Fibroblast of pulmonary artery (primary cell): ENCODE measurements at regions not wholly inside any gene's neighbourhood (a gene's known extent, or its start where the extent isn't known, plus 50 kb on each side); places are given as distances from the start of the nearest gene placed in this dataset.

ENCODE experiments used
- DNase-seq: peaks from one replicate; pipeline ENCODE4 v3.0.0-alpha.2; 2010; ENCODE audit warnings: low read depth
- H3K4me3 ChIP-seq: replicated peaks from 2 replicates; pipeline ENCODE4 v1.5.1; 2011; ENCODE audit warnings: low read depth, mild to moderate bottlenecking, control low read depth, low read length, moderate library complexity
- TF ChIP-seq, protein P1 (sequence below): IDR thresholded peaks from 2 replicates; pipeline ENCODE4 v1.5.1; 2011; ENCODE audit warnings: mild to moderate bottlenecking, control low read depth, low read length, inconsistent platforms; ENCODE audit errors: missing control alignments

DNA sequence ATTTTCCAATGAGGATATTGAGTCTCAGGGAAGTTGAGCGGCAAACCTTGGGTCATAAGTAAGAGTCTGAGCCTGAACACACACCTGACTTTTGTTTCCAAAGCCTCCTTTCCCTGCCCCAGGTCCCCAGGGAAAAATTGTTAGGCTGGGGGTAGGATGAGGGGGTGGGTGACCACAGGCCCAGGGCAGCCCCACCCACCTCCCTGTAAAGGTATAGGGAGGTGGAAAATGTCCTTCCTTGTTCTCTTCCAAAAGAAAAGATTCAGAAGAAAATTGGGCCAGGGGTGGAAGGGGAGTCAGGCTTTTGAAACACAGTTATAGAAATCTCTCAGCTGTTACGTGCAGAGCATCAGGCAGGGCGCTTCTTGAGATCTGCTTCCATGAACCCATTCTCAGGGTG, 129.7 kb upstream of the NGF start:
- H3K4me3 ChIP-seq: no peak overlapping the region
- TF ChIP-seq, protein P1, sequence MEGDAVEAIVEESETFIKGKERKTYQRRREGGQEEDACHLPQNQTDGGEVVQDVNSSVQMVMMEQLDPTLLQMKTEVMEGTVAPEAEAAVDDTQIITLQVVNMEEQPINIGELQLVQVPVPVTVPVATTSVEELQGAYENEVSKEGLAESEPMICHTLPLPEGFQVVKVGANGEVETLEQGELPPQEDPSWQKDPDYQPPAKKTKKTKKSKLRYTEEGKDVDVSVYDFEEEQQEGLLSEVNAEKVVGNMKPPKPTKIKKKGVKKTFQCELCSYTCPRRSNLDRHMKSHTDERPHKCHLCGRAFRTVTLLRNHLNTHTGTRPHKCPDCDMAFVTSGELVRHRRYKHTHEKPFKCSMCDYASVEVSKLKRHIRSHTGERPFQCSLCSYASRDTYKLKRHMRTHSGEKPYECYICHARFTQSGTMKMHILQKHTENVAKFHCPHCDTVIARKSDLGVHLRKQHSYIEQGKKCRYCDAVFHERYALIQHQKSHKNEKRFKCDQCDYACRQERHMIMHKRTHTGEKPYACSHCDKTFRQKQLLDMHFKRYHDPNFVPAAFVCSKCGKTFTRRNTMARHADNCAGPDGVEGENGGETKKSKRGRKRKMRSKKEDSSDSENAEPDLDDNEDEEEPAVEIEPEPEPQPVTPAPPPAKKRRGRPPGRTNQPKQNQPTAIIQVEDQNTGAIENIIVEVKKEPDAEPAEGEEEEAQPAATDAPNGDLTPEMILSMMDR: no peak
- no peak for DNase-seq

DNA sequence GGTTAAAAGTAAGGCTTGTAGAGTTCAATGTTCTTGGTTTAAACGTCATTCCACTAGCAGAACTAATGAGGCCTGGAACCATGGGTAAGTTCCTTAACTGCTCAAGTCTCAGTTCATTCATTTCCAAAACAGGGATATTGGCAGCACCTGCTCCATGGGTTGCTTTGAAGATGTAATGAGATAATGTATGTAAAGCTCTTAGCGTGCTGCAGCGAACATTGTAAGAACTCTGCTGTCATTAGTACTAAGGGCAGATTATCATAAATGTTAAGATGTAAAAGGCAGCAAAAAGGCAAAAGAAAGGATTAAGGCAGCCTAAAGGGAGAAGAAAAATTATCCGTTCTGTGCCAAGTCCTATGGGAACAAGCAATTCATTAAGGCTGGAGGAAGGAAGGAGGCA, 129.1 kb upstream of the NGF start:
- no peak overlapping the region for H3K4me3 ChIP-seq
- TF ChIP-seq, protein P1: no peak
- no peak for DNase-seq

DNA sequence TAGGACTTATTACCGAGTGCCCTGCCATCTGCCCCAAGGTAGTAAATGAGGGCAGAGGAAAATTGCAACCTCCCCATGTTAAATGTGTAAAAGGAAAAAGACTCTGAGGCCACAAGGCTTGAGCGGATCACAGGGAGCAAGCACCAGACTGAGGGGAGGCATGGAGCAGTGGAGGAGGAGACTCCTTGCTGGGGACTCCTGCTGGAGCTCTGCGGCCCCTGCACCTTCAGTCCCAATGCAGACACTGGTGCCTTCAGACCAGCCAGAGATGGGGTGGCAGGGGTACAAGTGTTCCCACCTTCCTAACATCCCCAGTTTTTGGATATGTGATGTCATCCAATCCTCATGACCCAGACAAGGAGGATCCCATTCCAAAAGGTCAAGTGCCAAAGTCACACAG, 128.4 kb upstream of the NGF start:
- no peak for DNase-seq
- H3K4me3 ChIP-seq: no peak overlapping the region
- TF ChIP-seq, protein P1: peak; percentile 19

DNA sequence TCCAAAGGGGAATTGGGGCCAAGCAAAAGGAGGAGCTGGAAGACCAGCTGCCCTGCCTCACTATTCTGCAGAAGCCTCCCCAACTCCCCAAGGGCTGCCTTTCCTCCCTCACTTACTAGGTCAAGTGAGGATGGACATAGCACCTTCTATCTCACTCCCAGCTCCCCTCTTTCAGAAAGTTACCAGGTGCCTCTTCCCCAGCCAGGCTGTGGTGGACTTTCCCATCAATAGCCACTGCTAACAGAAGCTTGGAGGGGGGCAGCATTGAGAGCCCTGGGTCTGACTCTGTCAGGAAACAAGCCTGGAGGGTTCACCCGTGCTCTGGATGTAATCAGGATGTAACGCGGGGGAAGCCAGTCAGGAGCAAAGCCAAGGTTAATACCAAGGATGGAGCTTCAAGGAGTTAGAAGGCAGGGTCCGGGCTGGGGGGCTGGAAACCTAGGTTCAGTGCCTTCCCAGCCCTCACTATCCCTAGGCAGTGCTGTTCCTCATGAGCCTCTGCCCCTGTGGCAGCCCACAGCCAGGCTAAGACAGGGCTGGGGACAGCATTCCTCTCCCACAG, 127.8 kb upstream of the NGF start:
- DNase-seq: no peak
- TF ChIP-seq, protein P1: no peak
- H3K4me3 ChIP-seq: no peak overlapping the region

- TF ChIP-seq, protein P1: no peak
- no peak overlapping the region for H3K4me3 ChIP-seq
- DNase-seq: no peak
Measured at GRCh38 chr1:115463347-115463746, 125.3 kb upstream of the NGF start.

- TF ChIP-seq, protein P1: no peak
- no peak for DNase-seq
Measured at GRCh38 chr1:115462566-115463076, 124.6 kb upstream of the NGF start.

GRCh38 chr1:115461526-115461925, 123.5 kb upstream of the NGF start:
- TF ChIP-seq, protein P1: no peak
- DNase-seq: no peak
- no peak overlapping the region for H3K4me3 ChIP-seq

More at GRCh38 chr1:115462566-115463076, 124.6 kb upstream of the NGF start:
- no peak overlapping the region for H3K4me3 ChIP-seq
